ENCODE measurements at regions not wholly inside any gene's neighbourhood (a gene's known extent, or its start where the extent isn't known, plus 50 kb on each side); places are given as distances from the start of the nearest gene placed in this dataset.

DNA sequence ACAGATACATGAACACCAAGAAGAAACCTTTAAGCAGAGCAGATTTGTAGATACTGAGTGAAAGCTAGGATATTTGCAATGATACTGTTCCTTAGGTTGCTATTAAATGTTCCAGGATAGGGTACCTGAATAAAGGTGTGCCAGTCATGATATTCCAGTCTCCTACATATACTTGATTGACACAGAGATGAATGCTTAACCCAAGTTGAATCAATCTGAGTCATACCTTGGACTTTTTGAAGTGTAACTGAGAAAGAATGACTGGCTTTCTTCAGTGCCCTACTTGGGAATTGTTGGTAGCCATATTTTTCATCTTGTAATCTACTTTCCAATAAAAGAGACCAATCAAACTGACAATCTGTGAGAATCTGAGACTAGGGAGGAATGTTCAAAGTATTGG is 805.7 kb upstream of the GHITM start:
- TF ChIP-seq, protein P1, sequence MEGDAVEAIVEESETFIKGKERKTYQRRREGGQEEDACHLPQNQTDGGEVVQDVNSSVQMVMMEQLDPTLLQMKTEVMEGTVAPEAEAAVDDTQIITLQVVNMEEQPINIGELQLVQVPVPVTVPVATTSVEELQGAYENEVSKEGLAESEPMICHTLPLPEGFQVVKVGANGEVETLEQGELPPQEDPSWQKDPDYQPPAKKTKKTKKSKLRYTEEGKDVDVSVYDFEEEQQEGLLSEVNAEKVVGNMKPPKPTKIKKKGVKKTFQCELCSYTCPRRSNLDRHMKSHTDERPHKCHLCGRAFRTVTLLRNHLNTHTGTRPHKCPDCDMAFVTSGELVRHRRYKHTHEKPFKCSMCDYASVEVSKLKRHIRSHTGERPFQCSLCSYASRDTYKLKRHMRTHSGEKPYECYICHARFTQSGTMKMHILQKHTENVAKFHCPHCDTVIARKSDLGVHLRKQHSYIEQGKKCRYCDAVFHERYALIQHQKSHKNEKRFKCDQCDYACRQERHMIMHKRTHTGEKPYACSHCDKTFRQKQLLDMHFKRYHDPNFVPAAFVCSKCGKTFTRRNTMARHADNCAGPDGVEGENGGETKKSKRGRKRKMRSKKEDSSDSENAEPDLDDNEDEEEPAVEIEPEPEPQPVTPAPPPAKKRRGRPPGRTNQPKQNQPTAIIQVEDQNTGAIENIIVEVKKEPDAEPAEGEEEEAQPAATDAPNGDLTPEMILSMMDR (IDR thresholded peaks at IDR 0.05) = no peak
- TF ChIP-seq POLR2AphosphoS5 (IDR thresholded peaks at IDR 0.05) = no peak
